GM19025 (cell line): ENCODE measurements at regions not wholly inside any gene's neighbourhood (a gene's known extent, or its start where the extent isn't known, plus 50 kb on each side); places are given as distances from the start of the nearest gene placed in this dataset.
A peak's percentile ranks its signal among the peaks of the same experiment; 100 is the strongest.

Source experiments
- ATAC-seq: cut with Tn5 transposase; IDR thresholded peaks from one replicate; pipeline ENCODE4 v1.9.1; 2021; ENCODE audit warnings: mild to moderate bottlenecking, low read depth, moderate library complexity; ENCODE audit not compliant: unreplicated experiment

DNA sequence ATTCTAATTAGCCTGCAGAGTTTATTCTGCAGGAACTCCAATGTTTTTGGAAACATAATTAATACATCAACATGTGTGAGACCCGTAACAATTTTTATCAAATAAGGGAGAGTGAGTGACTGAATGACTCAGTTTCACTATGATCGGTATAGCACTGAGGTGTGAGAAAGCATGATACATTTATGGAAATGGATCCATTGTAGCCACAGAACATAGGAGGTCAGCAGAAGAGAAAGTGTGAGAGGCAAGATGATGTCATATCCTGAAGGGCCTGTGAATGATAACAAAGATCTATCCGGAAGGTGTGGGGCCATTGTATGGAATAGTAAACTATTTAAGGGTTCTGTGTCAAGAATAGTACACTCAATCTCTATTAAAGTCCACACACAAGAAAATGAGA is 1406.1 kb upstream of the TENM4 start:
- ATAC-seq = peak; percentile 96

GRCh38 chr11:80846442-80846841 is 1405.6 kb upstream of the TENM4 start:
- ATAC-seq = no peak

- ATAC-seq = no peak
Measured at GRCh38 chr11:80844110-80844819, 1403.4 kb upstream of the TENM4 start.

DNA sequence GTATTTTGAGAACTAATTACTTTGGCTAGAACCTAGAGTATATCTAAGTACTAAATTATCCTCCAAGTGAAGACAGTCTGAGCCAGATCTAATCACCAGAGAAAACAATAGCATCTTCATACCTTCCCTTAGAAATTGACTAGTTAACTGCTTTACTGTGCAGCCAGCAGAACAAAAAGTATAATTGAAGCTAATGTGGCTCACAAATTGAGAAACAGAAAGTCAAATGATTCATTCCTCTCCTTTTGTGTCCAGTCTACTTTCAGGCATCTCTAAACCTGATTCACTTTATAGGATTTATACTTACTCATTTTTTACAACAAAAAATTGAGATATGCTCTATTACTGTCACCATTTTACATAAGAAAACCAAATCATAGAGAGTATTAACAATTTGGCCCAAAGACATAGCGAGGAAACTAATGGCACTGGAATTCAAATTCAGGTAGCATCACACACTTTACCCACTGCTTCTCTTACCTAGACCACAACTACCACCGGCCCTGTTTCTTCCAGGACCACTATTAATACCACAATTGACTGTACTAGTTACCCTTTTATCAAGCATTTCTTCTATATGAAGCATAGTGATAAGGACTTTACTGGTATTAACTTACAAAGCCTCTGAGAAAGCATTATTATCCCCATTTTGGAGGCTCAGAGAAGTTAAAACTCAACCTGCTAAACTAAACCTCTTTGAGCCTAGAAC is 1402.6 kb upstream of the TENM4 start:
- ATAC-seq = no peak

- no peak for ATAC-seq
Measured at GRCh38 chr11:80842246-80842645, 1401.4 kb upstream of the TENM4 start.

DNA sequence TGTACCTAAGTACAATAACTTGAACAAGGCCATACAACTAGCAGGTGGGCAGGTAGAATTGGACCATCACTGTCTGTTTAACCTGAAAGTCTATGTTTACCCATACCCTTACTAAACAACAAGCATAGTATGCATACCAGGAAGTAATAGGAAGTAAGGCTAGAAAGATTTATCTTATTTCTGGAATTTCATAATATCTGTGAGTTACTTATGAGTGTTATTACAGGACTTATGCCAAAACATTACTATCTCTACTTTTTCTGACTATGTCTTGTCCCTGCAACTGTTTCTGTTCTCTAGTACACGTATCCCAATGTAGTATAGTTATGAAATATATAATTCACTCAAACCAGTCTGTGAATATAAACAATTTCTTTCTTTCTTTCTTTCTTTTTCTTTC is 1400.8 kb upstream of the TENM4 start:
- no peak for ATAC-seq

DNA sequence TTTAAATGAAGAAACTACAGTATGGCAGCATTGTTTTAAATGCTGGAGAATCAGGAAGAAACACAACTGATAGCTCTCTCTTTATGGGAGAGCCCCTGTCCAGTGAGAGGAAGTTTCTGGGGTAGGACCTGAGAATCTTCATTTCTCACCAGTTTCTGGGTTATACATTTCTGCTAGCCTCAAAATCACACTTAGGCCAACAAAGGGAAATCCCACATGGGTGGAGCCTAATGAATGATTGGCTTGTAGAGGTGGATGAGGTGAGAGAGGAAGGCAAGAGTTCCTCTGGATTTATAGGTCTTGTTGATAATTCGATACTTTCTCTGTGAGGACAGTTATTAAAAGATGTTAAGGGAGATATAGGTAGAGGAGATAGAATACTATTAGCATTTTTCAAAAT is 1397.3 kb upstream of the TENM4 start:
- peak; percentile 87 for ATAC-seq

- no peak for ATAC-seq
Measured at GRCh38 chr11:80837051-80837450, 1396.2 kb upstream of the TENM4 start.

DNA sequence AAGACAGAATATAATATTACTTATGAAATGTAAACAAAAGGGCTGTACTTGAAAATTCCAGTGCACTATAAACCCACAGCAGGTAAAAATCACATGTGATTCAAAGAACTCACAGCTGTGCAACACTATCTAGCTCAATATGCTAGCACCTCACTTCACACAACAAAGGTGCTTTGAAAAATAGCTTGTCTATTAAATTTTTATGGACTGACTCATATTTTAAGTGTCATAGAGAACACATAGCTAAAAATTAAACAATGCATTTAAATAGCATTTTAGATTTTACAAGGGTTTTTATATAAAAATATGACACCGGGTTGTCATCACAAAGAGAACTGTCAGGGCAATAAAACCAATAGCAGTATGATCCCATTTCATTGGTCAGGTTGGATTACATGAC is 1390.5 kb upstream of the TENM4 start:
- no peak for ATAC-seq

GRCh38 chr11:80827781-80828180 is 1387.0 kb upstream of the TENM4 start:
- no peak for ATAC-seq

GRCh38 chr11:80826808-80827207 is 1386.0 kb upstream of the TENM4 start:
- no peak for ATAC-seq

- ATAC-seq = no peak
Measured at GRCh38 chr11:80822308-80822707, 1381.5 kb upstream of the TENM4 start.

GRCh38 chr11:80819271-80819670 is 1378.4 kb upstream of the TENM4 start:
- no peak for ATAC-seq

- ATAC-seq = no peak
Measured at GRCh38 chr11:80816966-80817365, 1376.1 kb upstream of the TENM4 start.

DNA sequence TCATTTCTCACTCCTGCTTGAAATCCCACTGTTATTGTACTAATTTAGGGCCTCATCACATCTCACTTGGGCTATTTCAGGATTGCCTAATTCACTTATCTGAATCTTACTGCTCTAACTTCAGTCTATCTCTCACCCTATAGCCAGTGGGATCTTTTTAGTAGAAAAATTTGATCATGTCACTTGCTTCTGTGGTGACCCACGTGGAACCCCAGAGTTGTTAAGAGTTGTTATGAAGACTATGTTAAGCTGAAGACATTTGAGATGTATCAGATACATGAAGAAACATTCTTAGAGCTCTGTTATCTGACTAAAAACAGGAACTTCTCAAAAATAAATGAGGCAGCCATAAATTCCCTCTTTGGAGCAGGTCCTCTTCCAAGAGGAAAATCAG is 1375.6 kb upstream of the TENM4 start:
- ATAC-seq = peak; percentile 18

DNA sequence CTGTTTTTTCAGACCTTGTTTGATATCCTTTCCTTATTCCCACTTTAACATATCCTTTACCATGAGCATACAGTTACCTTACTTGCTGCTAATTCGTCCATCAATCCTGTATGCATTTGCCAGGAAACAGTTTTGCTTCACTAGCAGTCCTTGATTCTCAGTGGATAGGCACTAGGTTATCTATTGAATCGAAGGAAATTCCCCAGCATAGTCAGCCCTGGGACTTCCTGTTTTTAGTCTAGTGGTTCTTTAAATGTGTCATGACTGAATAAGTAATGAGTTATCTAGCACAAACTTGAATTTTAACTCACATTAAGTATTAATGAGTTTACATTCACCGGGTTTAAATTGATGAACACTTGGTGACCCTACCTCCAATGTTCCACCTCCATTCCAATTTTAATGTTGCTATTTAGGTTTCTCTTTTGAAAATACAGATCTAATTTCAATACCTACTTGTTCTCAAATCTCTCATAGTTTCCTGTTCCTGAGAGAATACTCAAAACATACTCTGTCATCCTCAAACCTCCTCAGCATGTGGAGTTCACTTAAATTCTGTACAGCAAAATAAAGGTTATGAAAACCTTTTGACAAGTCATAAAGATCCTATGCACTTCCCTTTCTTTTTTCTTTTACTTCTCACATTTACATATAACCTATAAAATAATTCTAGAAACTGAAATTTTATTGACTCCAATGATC is 1375.1 kb upstream of the TENM4 start:
- peak; percentile 92 for ATAC-seq

DNA sequence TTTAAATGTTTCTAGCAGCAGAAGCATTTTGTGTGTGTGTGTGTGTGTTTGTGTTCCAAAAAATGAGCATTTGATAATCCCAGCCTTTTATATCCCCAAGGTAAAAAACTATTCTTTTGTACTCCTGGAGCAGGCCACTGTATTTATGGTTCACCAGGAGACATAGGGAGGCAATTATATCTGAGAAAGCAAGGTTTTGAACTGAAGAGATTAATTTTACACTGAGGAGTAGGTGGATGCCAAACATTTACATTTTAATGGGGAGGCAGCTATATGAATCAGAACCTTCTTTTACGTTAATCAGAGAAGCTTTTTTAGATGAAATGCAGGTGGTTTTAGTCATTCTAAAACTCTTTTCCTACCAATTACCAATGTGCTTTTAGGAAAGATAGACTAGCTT is 1374.0 kb upstream of the TENM4 start:
- no peak for ATAC-seq

DNA sequence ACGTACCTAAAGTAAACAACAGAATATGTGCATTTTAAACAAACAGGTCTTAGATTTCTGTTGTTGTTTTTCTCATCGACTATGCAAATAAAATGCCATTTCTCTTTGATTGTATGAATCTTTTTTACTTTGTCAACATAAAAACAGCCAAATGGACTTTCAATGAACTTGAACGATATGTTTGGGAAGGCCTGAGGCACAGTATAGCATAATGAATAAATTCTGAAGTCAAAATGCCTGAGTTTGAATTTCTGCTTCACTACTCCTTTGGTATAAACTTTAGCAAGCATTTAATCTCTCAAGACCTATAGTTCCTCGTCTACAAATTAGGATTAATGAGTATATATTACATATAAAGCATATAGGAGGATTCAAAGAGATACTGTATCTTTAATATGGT is 1369.9 kb upstream of the TENM4 start:
- ATAC-seq = no peak

DNA sequence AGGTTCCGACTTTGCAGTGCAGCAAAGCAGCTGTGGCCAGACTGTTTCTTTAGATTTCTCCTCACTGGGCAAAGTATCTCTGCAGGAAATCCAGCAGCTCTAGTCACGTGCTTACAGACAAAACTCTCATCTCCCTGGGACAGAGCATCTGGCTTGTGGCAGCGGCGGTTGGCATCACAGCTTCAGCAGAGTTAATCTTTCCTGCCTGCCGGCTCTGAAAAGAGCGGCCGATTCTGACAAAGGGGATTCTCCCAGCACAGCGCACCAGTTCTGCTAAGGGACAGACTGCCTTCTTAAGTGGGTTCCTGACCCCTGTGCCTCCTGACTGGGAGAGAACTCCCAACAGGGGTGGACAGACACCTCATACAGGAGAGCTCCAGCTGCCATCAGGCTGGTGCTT is 1357.3 kb upstream of the TENM4 start:
- no peak for ATAC-seq

GRCh38 chr11:80783561-80783960 is 1342.7 kb upstream of the TENM4 start:
- ATAC-seq = no peak

GRCh38 chr11:80782135-80782885 is 1341.5 kb upstream of the TENM4 start:
- no peak for ATAC-seq
